ENCODE measurements at regions not wholly inside any gene's neighbourhood (a gene's known extent, or its start where the extent isn't known, plus 50 kb on each side); places are given as distances from the start of the nearest gene placed in this dataset.

DNA sequence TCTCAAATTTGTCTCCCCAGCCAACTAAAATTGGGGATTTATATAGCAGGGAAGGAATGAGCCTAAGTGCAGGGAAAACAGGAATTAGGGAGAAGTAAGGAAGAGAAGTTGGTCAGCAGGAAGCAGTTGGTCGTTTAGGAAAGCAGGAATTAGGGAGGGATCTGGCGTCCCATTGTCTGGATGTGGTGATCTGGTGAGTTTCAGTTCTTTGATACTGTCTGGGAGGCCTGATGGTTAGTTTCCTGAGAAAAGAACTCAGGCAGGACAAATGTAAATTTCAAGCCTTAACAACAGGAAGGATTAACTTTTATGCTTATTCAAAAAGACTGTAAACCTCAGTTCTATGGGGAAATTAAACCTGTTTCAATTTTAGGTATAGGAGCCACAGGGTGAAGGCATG lies 116.2 kb upstream of the PRL start:
- ATAC-seq, result no peak
- CTCF ChIA-PET, result no interaction called here
- no peaks in the 10 kb centered on the region; a peak in 1 of 4 replicates for H3K9me3 ChIP-seq (ENCODE audit: control insufficient read depth in 1 of 2, insufficient read depth in 1 of 2, low read depth in 1 of 2, low read length in 2 of 2)

More for the DNA sequence above, 116.2 kb upstream of the PRL start:
- Histone ChIP-seq H3K36me3 (ENCODE audit: control insufficient read depth in 1 of 2, insufficient read depth in 2 of 2, low read length in 2 of 2) (no peaks in the 10 kb centered on the region), H3K9me2 (ENCODE audit: insufficient read depth) (no peaks in the 10 kb centered on the region), H3K4me3 (replicated peaks in 1 of 2; ENCODE audit: low read depth in 1 of 2, low read length in 2 of 2) (no peak overlapping the region), H3K27ac (ENCODE audit: low read depth, low read length) (no peak overlapping the region), H3K27me3 (ENCODE audit: insufficient read depth, low read length) (no peaks in the 10 kb centered on the region), H3K4me2 (ENCODE audit: low read length) (no peak overlapping the region), H2AFZ (ENCODE audit: low read depth, low read length, poor library complexity, severe bottlenecking) (no peak overlapping the region), H3K79me2 (ENCODE audit: insufficient read depth, low read length) (no peaks in the 10 kb centered on the region), H3K4me1 (ENCODE audit: control insufficient read depth in 1 of 2, insufficient read depth in 2 of 2, low read length in 2 of 2) (no peaks in the 10 kb centered on the region), H4K20me1 (ENCODE audit: insufficient read depth) (no peaks in the 10 kb centered on the region), H3K9ac (ENCODE audit: low read length) (no peak overlapping the region)
- POLR2A ChIA-PET, result no interaction called here
- DNase-seq (ENCODE audit: low read depth, low spot score), result no peak
- intact Hi-C loops (cut with micrococcal nuclease), result no loop called here
- RAD21 ChIA-PET (ENCODE audit: low non-redundant PET in 1 of 2, low total read pairs in 2 of 2, uncharacterized antibody in 2 of 2, unreplicated experiment in 2 of 2), result no interaction called here
- BruUV-seq (replicated peaks), result no TSS peak
- TF ChIP-seq ZNF274 (IDR thresholded peaks at IDR 0.05; ENCODE audit: low read depth, low read length) (no peak), ZFX (IDR thresholded peaks at IDR 0.05) (no peak), JUND (IDR thresholded peaks at IDR 0.05) (no peak), ZBTB33 (IDR thresholded peaks at IDR 0.05; ENCODE audit: extremely low read depth, insufficient replicate concordance, low read length) (no peak), TCF7L2 (IDR thresholded peaks at IDR 0.05; ENCODE audit: borderline replicate concordance, extremely low read depth, insufficient read depth, insufficient read length) (no peak), POLR2A (IDR thresholded peaks at IDR 0.05; ENCODE audit: borderline replicate concordance, extremely low read depth, insufficient read depth, insufficient read length) (no peak), SRF (IDR thresholded peaks at IDR 0.05; ENCODE audit: low read depth) (no peak), CEBPB (IDR thresholded peaks at IDR 0.05; ENCODE audit: low read depth) (no peak), RAD21 (IDR thresholded peaks at IDR 0.05; ENCODE audit: low read depth) (no peak), ATF3 (IDR thresholded peaks at IDR 0.05) (no peak)
- TF ChIP-seq, protein P1, sequence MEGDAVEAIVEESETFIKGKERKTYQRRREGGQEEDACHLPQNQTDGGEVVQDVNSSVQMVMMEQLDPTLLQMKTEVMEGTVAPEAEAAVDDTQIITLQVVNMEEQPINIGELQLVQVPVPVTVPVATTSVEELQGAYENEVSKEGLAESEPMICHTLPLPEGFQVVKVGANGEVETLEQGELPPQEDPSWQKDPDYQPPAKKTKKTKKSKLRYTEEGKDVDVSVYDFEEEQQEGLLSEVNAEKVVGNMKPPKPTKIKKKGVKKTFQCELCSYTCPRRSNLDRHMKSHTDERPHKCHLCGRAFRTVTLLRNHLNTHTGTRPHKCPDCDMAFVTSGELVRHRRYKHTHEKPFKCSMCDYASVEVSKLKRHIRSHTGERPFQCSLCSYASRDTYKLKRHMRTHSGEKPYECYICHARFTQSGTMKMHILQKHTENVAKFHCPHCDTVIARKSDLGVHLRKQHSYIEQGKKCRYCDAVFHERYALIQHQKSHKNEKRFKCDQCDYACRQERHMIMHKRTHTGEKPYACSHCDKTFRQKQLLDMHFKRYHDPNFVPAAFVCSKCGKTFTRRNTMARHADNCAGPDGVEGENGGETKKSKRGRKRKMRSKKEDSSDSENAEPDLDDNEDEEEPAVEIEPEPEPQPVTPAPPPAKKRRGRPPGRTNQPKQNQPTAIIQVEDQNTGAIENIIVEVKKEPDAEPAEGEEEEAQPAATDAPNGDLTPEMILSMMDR (IDR thresholded peaks at IDR 0.05 in 2 of 3, conservative IDR thresholded peaks at IDR 0.05 in 1 of 3; ENCODE audit: borderline replicate concordance in 1 of 3, insufficient read depth in 1 of 3, low read depth in 2 of 3, low read length in 2 of 3), result no peak

All from HCT116 (cell line).